C4-2B (cell line): ENCODE measurements at regions not wholly inside any gene's neighbourhood (a gene's known extent, or its start where the extent isn't known, plus 50 kb on each side); places are given as distances from the start of the nearest gene placed in this dataset.

ENCODE experiments used
- ZFX ChIP-seq: fragments of 450-650 bp; IDR thresholded peaks from 2 replicates; pipeline ENCODE4 v1.6.1; 2017
- TF ChIP-seq, protein P1 (sequence below): fragments of 450-650 bp; conservative IDR thresholded peaks from 2 replicates; pipeline ENCODE4 v1.5.1; 2017; ENCODE audit warnings: mild to moderate bottlenecking

DNA sequence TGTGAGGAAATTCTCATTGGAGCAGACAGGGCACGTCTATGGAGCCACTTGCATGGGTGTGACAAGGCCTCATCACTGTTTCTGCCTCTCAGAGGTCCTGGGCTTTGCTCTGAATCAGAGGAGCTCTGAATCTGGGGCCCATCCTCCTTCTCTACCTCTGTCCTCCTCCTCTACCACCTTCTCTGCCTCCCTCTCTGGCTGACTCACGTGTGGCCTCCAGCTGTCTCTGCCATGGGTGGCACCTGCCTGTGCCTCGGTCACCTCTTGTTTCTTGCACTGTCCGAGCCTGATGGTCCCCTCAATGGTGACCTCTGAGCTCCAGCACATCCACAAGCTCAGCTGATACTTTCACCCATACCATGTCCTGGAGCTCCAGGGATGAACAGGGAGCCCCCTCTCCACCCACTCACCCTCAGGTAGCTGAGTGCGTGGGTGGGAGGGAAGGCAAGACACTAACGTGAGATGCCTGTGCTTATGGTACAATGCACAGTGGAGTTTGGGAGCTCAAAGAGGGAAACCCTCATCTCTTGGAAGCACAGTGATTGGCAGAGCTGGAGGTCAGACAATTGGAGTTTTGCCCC, 116.4 kb upstream of the CRHR1 start:
- TF ChIP-seq, protein P1, sequence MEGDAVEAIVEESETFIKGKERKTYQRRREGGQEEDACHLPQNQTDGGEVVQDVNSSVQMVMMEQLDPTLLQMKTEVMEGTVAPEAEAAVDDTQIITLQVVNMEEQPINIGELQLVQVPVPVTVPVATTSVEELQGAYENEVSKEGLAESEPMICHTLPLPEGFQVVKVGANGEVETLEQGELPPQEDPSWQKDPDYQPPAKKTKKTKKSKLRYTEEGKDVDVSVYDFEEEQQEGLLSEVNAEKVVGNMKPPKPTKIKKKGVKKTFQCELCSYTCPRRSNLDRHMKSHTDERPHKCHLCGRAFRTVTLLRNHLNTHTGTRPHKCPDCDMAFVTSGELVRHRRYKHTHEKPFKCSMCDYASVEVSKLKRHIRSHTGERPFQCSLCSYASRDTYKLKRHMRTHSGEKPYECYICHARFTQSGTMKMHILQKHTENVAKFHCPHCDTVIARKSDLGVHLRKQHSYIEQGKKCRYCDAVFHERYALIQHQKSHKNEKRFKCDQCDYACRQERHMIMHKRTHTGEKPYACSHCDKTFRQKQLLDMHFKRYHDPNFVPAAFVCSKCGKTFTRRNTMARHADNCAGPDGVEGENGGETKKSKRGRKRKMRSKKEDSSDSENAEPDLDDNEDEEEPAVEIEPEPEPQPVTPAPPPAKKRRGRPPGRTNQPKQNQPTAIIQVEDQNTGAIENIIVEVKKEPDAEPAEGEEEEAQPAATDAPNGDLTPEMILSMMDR: no peak
- no peak for TF ChIP-seq ZFX
